ENCODE measurements at regions not wholly inside any gene's neighbourhood (a gene's known extent, or its start where the extent isn't known, plus 50 kb on each side); places are given as distances from the start of the nearest gene placed in this dataset.

DNA sequence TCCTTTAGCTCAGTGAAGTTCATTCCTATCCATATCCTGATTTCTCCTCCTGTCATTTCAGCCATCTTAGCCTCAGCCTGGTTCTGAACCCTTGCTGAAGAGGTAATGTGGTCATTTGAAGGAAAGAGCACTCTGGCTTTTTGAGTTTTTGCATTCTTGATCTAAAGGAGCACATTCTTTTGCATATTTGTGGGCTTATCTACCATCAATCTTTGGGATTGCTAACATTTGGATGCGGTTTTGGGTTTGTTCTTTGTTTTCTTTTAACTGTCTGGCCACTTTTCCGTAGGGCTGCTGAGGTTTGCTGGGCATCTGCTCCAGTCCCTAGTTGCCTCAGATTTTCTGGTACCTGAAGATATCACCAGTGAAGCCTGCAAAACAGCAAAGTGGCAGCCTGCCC, 238.3 kb downstream of the EPM2A start:
- TF ChIP-seq CTCF (IDR thresholded peaks at IDR 0.05; ENCODE audit: low read length), result no peak
- no peak for TF ChIP-seq EZH2 (IDR thresholded peaks at IDR 0.05; ENCODE audit: borderline replicate concordance, low read length)

Measured in OCI-LY1 (cell line).